ENCODE measurements at regions not wholly inside any gene's neighbourhood (a gene's known extent, or its start where the extent isn't known, plus 50 kb on each side); places are given as distances from the start of the nearest gene placed in this dataset.

- 90% methylated on average over 12 of the region's 12 CpGs for WGBS
- Histone ChIP-seq H3K4me3 (no peak overlapping the region), H3K4me1 (peaks cover 0 to 20% (median 8%) of the 10 kb centered on the region in 4 donors), H3K27me3 (no peaks in the 10 kb centered on the region), H3K9me3 (no peaks in the 10 kb centered on the region), H3K36me3 (no peaks in the 10 kb centered on the region), H3K27ac (replicated peaks in 1 of 4) (no peak overlapping the region)
- TF ChIP-seq CTCF (IDR thresholded peaks at IDR 0.05) (no peak), EP300 (IDR thresholded peaks at IDR 0.05) (no peak), POLR2A (IDR thresholded peaks at IDR 0.05; ENCODE audit: low read depth) (no peak), POLR2AphosphoS5 (IDR thresholded peaks at IDR 0.05) (no peak)
- intact Hi-C loops (cut with DNase I) = no loop called here
- DNase-seq (ENCODE audit: extremely low spot score) = no peak
These were observed 283.6 kb downstream of the UACA start for GRCh38 chr15:70479785-70480184.

GRCh38 chr15:70479056-70479455 lies 284.3 kb downstream of the UACA start:
- no peak for DNase-seq (ENCODE audit: extremely low spot score)
- Histone ChIP-seq H3K36me3 (no peaks in the 10 kb centered on the region), H3K27me3 (no peaks in the 10 kb centered on the region), H3K4me3 (no peak overlapping the region), H3K9me3 (no peaks in the 10 kb centered on the region), H3K4me1 (peaks cover 4 to 27% (median 15%) of the 10 kb centered on the region in 4 donors), H3K27ac (replicated peaks in 1 of 4) (no peak overlapping the region)
- TF ChIP-seq POLR2A (IDR thresholded peaks at IDR 0.05; ENCODE audit: low read depth) (no peak), CTCF (IDR thresholded peaks at IDR 0.05) (no peak), EP300 (IDR thresholded peaks at IDR 0.05) (no peak), POLR2AphosphoS5 (IDR thresholded peaks at IDR 0.05) (no peak)
- intact Hi-C loops (cut with DNase I) = no loop called here
- WGBS = 78% methylated on average over 7 of the region's 8 CpGs

GRCh38 chr15:70478251-70478990 lies 284.9 kb downstream of the UACA start:
- DNase-seq (ENCODE audit: extremely low spot score) = no peak
- peaks cover 7 to 33% (median 22%) of the 10 kb centered on the region in 4 donors for H3K4me1 ChIP-seq
- H3K36me3 ChIP-seq = no peaks in the 10 kb centered on the region
- H3K27ac ChIP-seq (replicated peaks in 1 of 4) = no peak overlapping the region
- 90% methylated on average over 18 of the region's 19 CpGs for WGBS
- no peak overlapping the region for H3K4me3 ChIP-seq
- no peaks in the 10 kb centered on the region for H3K9me3 ChIP-seq
- intact Hi-C loops (cut with DNase I) = no loop called here
- TF ChIP-seq CTCF (IDR thresholded peaks at IDR 0.05) (no peak), POLR2AphosphoS5 (IDR thresholded peaks at IDR 0.05) (no peak), EP300 (IDR thresholded peaks at IDR 0.05) (no peak), POLR2A (IDR thresholded peaks at IDR 0.05; ENCODE audit: low read depth) (no peak)
- H3K27me3 ChIP-seq = no peaks in the 10 kb centered on the region

- intact Hi-C loops (cut with DNase I) = no loop called here
These were observed 285.6 kb downstream of the UACA start for GRCh38 chr15:70477750-70478250.

More at GRCh38 chr15:70477750-70478250, 285.6 kb downstream of the UACA start:
- 92% methylated on average over 9 of the region's 9 CpGs for WGBS
- DNase-seq (ENCODE audit: extremely low spot score) = no peak
- no peak overlapping the region for H3K4me3 ChIP-seq
- H3K9me3 ChIP-seq = no peaks in the 10 kb centered on the region
- no peaks in the 10 kb centered on the region for H3K36me3 ChIP-seq
- no peak overlapping the region for H3K27ac ChIP-seq (replicated peaks in 1 of 4)
- H3K4me1 ChIP-seq = peaks cover 7 to 37% (median 24%) of the 10 kb centered on the region in 4 donors
- TF ChIP-seq POLR2A (IDR thresholded peaks at IDR 0.05; ENCODE audit: low read depth) (no peak), EP300 (IDR thresholded peaks at IDR 0.05) (no peak), CTCF (IDR thresholded peaks at IDR 0.05) (no peak), POLR2AphosphoS5 (IDR thresholded peaks at IDR 0.05) (no peak)
- H3K27me3 ChIP-seq = no peaks in the 10 kb centered on the region
